GM23338 (cell line): ENCODE measurements at regions not wholly inside any gene's neighbourhood (a gene's known extent, or its start where the extent isn't known, plus 50 kb on each side); places are given as distances from the start of the nearest gene placed in this dataset.

Source experiments
- EZH2 ChIP-seq: fragments of 200-600 bp; sonication (generic); IDR thresholded peaks from one replicate; pipeline ENCODE4 v1.8.0; 2017; ENCODE audit warnings: antibody characterized with exemption, mild to moderate bottlenecking, low read depth; ENCODE audit not compliant: unreplicated experiment
- JUNB ChIP-seq: IDR thresholded peaks from one replicate; pipeline ENCODE4 v1.6.1; 2016; ENCODE audit warnings: antibody characterized with exemption; ENCODE audit not compliant: unreplicated experiment
- POLR2AphosphoS5 ChIP-seq: IDR thresholded peaks from 2 replicates; pipeline ENCODE4 v1.6.1; 2016; ENCODE audit warnings: antibody characterized with exemption, low read depth
- STAT1 ChIP-seq: IDR thresholded peaks from one replicate; pipeline ENCODE4 v1.6.1; 2016; ENCODE audit warnings: antibody characterized with exemption; ENCODE audit not compliant: unreplicated experiment
- TF ChIP-seq, protein P1 (sequence below), 2 experiments: fragments of 200-600 bp in 1 of 2; sonication (generic) in 1 of 2; conservative IDR thresholded peaks; 2 replicates each; pipeline versions ENCODE4 v1.5.1 to v1.6.1; 2016 to 2017; ENCODE audit warnings: antibody characterized with exemption in 2 of 2, low read depth in 2 of 2, mild to moderate bottlenecking in 2 of 2, moderate library complexity in 1 of 2
- TF ChIP-seq, protein P2 (sequence below): IDR thresholded peaks from one replicate; pipeline ENCODE4 v1.6.1; 2018; ENCODE audit warnings: antibody characterized with exemption; ENCODE audit not compliant: unreplicated experiment

- TF ChIP-seq, protein P1, sequence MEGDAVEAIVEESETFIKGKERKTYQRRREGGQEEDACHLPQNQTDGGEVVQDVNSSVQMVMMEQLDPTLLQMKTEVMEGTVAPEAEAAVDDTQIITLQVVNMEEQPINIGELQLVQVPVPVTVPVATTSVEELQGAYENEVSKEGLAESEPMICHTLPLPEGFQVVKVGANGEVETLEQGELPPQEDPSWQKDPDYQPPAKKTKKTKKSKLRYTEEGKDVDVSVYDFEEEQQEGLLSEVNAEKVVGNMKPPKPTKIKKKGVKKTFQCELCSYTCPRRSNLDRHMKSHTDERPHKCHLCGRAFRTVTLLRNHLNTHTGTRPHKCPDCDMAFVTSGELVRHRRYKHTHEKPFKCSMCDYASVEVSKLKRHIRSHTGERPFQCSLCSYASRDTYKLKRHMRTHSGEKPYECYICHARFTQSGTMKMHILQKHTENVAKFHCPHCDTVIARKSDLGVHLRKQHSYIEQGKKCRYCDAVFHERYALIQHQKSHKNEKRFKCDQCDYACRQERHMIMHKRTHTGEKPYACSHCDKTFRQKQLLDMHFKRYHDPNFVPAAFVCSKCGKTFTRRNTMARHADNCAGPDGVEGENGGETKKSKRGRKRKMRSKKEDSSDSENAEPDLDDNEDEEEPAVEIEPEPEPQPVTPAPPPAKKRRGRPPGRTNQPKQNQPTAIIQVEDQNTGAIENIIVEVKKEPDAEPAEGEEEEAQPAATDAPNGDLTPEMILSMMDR (conservative IDR thresholded peaks at IDR 0.05; ENCODE audit: low read depth in 2 of 2): no peak
- TF ChIP-seq STAT1 (no peak), EZH2 (no peak), POLR2AphosphoS5 (no peak), JUNB (no peak)
- TF ChIP-seq, protein P2, sequence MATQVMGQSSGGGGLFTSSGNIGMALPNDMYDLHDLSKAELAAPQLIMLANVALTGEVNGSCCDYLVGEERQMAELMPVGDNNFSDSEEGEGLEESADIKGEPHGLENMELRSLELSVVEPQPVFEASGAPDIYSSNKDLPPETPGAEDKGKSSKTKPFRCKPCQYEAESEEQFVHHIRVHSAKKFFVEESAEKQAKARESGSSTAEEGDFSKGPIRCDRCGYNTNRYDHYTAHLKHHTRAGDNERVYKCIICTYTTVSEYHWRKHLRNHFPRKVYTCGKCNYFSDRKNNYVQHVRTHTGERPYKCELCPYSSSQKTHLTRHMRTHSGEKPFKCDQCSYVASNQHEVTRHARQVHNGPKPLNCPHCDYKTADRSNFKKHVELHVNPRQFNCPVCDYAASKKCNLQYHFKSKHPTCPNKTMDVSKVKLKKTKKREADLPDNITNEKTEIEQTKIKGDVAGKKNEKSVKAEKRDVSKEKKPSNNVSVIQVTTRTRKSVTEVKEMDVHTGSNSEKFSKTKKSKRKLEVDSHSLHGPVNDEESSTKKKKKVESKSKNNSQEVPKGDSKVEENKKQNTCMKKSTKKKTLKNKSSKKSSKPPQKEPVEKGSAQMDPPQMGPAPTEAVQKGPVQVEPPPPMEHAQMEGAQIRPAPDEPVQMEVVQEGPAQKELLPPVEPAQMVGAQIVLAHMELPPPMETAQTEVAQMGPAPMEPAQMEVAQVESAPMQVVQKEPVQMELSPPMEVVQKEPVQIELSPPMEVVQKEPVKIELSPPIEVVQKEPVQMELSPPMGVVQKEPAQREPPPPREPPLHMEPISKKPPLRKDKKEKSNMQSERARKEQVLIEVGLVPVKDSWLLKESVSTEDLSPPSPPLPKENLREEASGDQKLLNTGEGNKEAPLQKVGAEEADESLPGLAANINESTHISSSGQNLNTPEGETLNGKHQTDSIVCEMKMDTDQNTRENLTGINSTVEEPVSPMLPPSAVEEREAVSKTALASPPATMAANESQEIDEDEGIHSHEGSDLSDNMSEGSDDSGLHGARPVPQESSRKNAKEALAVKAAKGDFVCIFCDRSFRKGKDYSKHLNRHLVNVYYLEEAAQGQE: no peak
These were observed 204.7 kb downstream of the TTC32 start for GRCh38 chr2:19697131-19697530.
